ENCODE measurements at regions not wholly inside any gene's neighbourhood (a gene's known extent, or its start where the extent isn't known, plus 50 kb on each side); places are given as distances from the start of the nearest gene placed in this dataset.
"Not testable (repeated sequence)": the region's sequence is repeated elsewhere in the genome, so short reads cannot be mapped to it uniquely, and the experiment has no call there.

DNA sequence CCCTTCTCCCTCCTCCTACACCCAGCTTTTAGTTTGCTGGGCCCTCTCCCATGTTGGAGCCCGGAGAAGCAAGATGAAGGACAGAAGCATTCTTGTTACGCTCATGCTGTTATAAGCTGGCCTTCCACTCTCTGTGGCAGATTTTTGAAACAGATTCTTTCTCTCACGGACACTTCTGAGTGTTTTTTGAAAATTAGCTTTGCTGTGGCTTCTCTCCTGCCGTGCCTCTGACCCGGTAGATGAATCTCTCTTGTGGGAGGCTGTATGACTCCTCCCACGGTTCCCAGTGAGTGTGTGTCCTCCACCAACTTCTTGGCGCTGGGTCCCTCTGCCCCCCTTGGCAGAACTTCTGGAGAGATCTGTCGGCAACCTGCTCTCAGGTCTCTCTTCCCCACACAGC, 269.3 kb upstream of the MYT1L start:
- DNase-seq: no peak

DNA sequence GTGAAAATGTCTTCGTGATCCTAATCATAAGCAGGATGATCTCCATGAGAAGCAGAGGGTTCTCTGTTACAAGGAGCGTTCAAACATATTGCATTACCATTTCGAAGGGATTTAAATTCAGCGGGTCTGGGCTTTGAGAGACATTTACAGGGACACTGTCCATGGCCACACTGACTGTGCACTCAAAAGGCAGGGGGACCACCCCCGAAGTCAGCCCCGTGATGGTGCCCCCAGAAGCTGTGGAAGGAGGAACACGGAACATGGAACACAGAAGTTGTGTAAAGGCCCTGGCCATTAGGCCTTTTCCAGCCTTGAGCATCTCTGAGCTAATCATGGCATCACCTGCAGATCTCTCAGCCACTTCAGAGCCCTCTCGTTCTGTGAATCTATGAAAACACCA, 268.4 kb upstream of the MYT1L start:
- DNase-seq: no peak

DNA sequence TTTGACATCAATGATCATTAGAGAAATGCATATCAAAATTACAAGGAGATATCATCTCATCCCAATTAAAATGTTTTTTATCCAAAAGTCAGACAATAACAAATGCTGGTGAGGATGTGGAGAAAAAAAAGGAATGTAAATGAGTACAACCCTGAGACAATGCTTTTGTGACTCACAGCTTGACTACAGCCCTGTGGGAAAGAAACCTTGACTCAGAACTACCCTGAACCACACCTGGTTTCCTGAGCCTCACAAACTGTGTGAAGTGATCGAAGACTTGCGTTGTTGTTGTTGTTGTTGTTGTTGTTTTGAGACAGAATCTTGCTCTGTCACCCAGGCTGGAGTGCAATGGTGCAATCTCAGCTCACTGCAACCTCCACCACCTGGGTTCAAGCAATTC, 266.6 kb upstream of the MYT1L start:
- DNase-seq: no peak

DNA sequence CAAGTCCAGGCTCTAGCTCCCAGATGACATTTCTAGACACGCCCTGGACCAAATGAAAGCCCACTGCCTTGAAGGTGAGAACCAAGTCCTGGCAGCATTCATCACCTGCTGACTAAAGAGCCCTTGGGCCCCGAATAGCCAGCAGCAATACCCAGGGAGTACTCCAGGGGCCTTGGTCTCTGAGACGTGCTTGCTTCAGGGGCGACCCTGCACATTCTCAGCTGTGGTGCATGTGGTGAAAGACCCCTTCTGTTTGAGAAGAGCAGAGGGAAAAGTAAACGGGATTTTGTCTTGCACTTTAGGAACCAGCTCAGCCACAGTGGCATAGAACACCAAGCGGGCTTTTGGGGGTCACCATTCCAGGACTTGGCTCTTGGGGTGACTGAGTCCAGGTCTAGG, 260.5 kb upstream of the MYT1L start:
- no peak for DNase-seq

DNA sequence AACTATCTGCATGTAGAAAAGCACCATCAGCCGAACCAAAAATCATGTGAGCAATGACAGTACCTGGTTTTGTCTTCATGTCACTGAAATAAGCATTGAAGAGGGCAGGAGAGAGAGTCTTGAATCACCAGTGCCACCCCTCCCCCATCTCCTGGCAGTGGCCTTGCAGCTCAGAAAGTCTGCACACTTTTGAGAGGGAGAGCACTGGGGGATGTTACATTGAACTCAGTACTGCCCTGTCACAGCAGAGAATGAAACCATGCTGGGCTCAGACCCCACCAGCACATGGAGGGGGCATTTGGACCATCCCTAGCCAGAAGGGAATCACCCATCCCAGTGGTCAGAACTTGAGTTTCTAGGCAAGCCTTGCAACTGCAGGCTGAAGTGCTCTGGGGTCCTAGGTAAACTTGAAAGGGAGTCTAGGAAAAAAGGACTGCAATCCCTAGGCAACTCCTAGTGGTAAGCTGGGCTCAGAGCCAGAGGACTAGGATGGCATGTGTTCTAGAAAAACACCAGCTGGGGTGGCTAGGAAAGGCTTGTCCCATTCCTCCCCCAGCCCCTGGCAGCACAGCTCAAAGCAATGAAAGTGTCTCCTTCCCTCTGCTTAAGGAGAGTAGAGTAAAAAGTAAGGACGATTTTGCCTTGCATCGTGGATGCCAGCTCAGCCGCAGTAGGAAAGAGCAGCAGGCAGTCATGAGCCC, 259.9 kb upstream of the MYT1L start:
- DNase-seq: no peak

DNA sequence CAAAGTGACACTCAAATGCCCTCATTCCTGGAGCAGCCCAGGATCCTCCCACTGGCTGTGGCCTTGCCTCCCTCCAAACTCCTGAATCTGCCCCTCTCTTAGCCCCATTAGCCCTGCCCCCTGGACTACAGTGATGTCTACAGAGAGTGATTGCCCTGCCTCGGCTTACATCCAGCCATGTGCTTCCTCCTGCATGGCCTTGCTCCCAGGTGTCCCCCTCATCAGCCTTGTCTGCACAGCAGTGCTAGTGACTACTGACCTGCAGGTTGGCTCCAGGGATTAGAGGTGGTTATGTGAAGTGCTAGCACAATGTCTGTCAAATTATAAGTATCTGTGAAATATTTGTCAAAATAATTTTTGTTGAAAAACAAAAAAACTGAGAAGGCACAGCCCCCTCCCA, 259.1 kb upstream of the MYT1L start:
- no peak for DNase-seq

DNA sequence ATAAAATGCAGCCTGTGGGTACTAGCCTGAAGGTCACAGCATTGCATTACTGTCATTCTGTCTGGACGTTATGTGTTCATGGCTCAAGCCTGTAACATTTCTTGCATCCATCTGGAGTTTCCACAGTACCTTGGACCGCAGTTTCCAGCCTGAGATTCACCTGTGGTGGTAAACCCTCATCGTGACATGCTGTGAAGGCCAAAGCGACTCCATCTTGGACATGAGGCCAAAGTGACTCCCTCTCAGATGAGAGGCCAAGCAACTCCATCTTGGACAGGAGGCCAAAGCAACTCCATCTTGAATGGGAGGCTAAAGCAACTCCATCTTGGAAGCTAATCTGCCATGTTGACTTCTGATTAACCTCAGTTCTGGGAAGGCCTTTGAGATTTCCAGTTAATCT, 257.7 kb upstream of the MYT1L start:
- no peak for DNase-seq

DNA sequence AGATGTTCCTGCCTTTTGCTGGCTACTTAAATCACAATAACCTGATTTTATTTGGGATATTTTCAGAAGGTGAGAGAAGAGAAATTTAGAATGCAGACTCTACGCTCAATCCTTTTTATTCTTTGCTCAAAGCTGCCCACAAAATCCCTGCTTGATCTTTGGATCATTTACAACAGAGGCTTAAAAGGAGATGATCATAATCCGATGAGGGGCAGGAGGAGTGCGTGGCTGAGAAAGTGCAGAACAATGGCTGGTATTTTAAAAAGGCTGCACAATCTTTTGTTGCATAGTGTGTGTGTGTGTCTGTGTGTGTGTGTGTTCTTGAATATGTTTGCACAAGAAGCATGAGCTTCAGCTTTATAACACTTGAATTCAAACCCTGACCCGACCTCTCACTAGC, 256.3 kb upstream of the MYT1L start:
- DNase-seq: no peak

DNA sequence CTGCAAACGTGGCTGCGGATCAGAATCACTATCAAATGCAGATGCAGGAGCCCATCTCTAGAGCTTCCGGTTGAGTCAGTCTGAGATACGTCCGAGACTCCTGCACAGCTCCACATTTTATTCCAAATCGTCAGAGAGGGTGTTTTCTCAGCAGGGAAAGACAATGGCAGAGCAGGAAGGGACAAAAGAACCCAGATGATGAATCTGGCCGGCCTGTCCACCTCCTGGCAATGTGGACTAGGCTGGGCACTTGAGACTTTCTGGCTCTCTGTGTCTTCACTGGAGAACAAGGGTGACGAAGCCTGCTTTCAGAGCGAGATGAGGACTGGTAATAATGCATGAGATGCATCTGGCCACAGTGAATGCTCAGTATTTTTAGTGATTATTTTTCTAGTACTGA, 255.9 kb upstream of the MYT1L start:
- no peak for DNase-seq

DNA sequence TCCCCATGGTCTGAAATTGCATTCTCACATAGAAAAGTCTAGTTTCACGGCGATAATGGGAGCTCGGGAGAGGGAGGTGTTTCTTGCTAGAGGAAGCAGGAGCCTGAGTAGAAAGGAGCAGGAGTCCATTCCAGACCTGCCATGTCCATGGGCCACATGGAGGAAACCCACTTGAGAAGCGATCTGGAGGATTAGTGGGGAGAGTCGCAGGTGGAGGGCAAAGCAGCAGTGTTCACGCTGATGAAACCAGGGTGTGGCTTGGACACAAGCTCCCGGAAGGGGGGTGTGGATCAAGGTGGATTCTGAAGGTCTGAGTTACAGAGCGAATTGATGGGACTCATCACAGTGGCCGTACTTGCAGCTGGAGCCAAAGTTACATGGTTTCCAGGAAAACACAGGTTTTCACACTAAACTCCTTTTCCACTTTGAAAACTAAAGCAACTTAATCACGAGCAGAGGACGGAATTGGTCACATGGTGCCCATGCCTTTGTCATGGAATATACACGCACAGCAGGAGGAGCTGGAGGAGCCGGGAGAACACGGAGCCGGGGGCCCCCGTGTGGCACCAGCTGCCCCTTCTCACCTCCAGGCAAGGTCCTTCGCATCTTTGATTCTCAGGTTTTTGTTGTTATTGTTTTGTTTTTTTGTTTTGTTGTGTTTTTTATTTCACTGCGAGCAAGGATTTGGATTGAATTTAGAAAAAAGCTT, 255.1 kb upstream of the MYT1L start:
- DNase-seq: no peak

DNA sequence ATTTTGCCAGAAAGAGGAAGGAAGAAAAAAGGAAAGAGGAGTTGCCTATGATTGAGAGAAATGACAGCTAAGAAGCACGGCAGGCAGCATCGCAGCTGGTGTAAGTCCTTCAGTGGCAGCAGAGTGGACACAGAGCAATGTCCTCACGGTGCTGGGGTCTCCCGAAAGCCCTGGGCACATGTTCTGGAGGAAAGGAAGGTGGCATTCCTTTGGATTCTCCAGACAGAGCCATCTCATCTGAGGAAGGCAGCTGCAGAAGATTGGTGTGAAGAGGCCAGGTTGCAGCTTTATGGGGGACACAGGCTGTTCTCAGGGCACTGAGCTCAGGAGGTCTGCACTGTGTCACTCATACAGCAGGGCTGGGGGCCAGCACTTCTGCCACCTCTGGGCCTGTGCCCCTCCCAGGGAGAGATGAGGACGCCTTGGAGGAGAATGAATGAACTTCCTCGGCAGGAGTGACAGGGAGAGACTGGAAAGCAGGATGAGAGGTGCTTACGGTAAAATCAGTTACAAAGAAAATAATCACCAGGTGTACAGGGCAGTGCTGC, 252.0 kb upstream of the MYT1L start:
- no peak for DNase-seq

DNA sequence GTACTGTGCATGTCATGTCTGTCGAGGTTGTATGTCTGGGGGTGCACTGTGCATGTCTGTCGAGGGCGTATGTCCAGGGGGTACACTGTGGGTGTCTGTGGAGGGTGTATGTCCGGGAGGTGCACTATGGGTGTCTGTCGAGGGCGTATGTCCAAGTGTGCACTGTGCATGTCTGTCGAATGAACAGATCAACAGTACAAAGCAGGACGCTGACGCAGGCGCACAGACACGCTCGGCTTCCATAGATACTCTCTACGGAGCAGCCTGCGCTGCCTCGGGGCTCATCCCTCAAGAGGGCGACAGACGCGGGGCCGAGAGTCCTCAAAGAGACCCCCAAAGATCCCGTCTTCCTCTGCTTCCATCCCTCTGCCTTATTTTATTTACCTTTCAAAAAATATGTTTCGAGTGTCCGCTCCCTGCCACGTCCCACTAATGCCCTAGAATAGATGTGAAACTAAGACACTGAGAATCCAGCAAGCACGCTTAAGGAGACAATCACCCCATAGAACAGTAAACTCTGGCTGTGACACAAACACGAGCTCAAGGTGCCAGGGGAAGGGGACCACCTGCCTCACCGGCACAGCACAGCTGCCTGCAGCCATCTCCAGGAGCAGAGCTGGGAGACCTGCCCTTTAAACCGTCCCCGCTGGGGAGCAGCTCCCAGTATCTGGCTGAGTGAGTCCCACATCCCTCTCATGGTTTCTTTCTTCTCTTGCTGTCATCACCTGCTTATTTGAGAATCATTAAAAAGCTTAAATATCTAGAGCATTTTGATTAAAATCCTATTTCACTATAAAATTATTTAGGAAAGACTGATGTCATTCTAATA, 250.5 kb upstream of the MYT1L start:
- DNase-seq: no peak

DNA sequence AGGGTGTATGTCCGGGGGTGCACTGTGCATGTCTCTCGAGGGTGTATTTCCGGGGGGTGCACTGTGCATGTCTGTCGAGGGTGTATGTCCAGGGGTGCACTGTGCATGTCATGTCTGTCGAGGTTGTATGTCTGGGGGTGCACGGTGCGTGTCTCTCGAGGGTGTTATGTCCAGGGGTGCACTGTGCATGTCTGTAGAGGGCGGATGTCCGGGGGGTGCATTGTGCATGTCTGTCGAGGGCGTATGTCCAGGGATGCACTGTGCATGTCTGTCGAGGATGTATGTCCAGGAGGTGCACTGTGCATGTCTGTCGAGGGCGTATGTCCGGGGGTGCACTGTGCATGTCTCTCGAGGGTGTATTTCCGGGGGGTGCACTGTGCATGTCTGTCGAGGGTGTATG, 249.8 kb upstream of the MYT1L start:
- DNase-seq: not testable (repeated sequence)

DNA sequence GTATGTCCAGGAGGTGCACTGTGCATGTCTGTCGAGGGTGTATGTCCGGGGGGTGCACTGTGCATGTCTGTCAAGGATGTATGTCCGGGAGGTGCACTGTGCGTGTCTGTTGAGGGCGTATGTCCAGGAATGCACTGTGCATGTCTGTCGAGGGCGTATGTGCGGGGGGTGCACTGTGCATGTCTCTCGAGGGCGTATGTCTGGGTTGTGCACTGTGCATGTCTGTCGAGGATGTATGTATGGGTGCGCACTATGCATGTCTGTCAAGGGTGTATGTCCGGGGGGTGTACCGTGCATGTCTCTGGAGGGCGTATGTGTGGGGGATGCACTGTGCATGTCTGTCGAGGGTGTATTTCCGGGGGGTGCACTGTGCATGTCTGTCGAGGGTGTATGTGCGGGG, 249.3 kb upstream of the MYT1L start:
- no peak for DNase-seq

DNA sequence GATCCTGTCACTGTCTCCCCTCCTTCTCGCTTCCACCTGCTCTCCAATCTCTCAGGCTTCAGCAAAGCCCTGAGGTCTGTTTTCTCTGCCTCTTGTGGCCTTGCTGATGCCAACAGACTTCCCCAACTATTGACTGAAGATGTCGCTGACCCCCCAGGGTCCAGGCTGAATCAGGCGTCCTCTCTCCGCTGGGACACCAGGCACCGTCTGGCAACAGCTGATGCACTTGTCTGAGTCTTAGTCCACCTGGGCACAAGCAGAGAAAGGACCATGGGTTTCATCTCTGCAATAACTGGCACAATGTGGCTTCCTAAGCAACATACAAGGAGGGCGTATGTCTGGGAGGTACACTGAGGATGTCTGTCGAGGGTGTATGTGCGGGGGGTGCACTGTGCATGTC, 248.7 kb upstream of the MYT1L start:
- DNase-seq: no peak

DNA sequence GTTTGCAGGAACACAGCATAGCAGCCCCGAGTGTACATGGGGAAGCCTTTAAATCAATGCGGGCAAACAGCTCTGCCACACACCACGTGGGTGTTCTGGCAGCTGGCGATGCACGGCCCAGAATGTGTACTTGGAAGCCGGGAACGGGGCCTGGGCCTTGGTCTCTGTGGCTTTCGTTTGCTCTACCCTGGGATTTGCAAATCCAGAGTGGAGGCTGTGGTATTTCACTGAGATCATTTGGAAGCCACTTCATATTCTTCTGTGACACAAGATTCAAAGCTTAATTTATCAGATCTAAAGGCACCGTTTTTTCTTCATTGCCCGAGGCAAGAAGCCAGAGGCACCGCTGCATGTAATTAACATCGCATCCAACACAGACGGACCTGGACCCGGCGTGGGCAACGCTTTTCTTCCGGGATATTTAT, 246.3 kb upstream of the MYT1L start:
- no peak for DNase-seq

DNA sequence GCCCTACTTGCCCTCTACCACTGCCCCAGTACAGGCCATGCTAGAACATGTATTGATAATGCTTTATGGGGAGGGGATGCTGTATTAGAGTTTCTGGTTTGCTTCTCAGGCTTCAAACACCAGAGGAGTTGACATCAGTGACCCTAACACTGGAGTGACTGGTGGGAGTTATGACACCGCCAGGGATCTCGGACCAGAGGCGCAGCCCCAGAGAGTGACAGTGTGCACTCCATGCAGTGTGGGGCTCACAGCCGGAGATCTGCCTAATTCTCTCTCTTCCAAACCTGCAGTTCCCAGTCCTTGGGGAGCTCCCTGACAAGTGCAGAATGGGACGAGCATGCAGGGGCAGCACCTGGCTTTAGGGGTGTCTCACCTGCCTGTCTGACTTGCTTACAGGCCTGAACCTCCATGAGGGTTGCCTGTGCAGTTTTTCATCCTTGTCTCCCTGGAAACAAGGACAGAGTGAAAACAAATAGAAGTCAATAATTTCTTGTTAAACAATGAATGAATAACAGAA, 244.9 kb upstream of the MYT1L start:
- no peak for DNase-seq

DNA sequence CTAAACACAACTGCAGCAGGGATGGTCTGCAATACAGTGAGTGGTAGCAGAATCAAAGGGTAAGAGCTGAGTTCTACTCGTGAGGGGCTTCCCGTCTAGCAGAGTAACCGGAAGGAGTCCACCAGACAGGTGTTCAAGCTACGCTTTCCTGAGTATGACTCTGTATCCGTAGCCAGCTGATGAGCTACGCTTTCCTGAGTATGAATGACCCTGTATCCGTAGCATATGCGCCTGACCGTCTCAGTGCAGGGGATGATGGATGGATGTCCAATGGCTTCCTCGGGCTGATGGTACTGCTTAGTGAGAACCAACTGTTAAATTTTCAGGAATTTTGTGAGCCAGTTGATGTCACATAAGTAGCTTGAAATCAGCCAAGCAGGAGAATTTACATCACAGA, 244.1 kb upstream of the MYT1L start:
- no peak for DNase-seq

DNA sequence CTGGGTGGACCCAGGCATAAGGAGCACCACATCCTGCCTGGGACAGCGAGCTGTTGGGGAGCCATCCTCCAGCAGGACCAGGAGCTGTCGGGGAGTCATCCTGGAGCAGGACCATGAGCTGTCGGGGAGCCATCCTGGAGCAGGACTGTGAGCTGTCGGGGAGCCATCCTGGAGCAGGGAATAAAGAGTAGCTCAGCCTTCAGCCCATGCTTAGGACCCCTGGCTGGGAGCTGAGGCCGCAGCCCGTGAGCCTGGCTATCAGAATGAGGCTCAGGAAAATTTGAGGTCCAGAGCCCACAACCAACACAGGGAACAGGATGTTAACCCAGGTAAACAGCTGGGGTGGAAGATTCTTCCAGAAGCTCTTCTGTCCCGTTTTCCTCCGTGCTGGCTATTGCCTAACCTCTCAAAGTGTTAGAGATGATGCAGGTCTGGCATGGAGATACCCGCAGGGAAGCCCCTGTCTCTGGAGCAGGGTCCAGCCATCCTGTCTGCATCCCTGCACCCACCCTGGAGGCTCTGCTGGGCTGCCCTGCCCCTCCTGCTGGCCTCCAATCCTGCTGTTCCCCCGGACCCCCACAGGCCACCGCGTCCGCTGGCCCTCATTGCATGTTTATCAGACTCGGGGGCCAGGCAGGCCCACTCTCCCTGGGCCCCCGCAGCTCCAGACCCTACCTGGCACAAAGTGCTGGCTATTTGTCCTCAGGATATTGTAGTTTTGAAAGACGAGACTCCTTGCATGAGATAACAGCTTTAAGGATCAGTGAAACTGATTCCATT, 243.5 kb upstream of the MYT1L start:
- no peak for DNase-seq

DNA sequence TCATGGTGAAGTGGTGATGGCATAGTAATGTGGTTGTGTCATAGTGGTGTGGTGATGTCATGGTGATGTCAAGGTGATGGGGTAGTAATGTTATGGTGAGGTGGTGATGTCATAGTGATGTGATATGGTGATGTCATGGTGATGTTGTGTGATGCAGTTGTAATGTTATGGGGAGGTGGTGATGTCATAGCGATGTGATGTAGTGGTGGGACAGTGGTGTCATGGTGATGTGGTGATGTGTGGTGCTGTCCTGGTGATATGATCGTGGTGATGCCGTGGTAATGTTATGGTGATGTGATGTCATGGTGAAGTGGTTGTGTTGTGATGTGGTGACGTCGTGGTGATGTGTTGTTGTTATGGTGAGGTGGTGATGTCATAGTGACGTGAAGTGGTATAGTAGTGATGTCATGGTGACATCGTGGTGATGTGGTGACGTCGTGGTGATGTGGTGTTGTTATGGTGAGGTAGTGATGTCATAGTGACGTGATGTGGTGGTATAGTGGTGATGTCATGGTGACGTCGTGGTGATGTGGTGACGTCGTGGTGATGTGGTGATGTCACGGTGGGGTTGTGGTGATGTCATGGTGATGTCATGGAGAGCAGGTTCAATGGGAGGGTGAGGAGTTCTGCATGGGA, 242.7 kb upstream of the MYT1L start:
- DNase-seq: no peak

DNA sequence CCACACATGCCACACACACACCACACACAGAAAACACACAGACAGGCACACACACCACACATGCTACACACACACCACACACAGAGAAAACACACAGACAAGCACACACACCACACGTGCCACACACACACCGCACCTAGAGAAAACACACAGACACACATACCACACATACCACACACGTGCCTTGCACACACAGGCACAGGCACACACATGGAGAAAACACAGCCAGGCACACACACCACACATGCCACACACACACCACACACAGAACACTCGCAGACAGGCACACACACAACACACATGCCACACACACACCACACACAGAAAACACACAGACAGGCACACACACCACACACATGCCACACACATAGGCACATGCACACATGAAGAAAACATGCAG, 242.1 kb upstream of the MYT1L start:
- DNase-seq: no peak

Measured in AML-193 (cell line).